Smooth muscle cell (in vitro differentiated cells): ENCODE measurements at regions not wholly inside any gene's neighbourhood (a gene's known extent, or its start where the extent isn't known, plus 50 kb on each side); places are given as distances from the start of the nearest gene placed in this dataset.
A peak's percentile ranks its signal among the peaks of the same experiment; 100 is the strongest.

ENCODE experiments used
- DNase-seq: peaks from one replicate; lab custom pipeline; 2025; ENCODE audit not compliant: unreplicated experiment; lab: John Stamatoyannopoulos, UW
- H2AFZ ChIP-seq: fragments of 200-600 bp; sonication (generic); 2 replicates; pipeline ENCODE4 v1.6.0; 2016; ENCODE audit warnings: antibody characterized with exemption, low read depth, mild to moderate bottlenecking
- H3F3A ChIP-seq: fragments of 200-600 bp; sonication (generic); 2 replicates; pipeline ENCODE4 v1.6.0; 2017; ENCODE audit warnings: antibody characterized with exemption, low read depth
- H3K27ac ChIP-seq: fragments of 200-600 bp; sonication (generic); 2 replicates; pipeline ENCODE4 v1.5.1; 2016; ENCODE audit warnings: low read depth, mild to moderate bottlenecking
- H3K27me3 ChIP-seq: fragments of 200-600 bp; sonication (generic); 2 replicates; pipeline ENCODE4 v1.6.1; 2016; ENCODE audit warnings: low read depth, mild to moderate bottlenecking
- H3K36me3 ChIP-seq: fragments of 200-600 bp; sonication (generic); 2 replicates; pipeline ENCODE4 v1.5.1; 2016; ENCODE audit warnings: low read depth
- H3K4me1 ChIP-seq: fragments of 200-600 bp; sonication (generic); 2 replicates; pipeline ENCODE4 v1.5.1; 2016; ENCODE audit warnings: low read depth
- H3K4me2 ChIP-seq: fragments of 200-600 bp; sonication (generic); 2 replicates; pipeline ENCODE4 v1.6.0; 2016; ENCODE audit warnings: mild to moderate bottlenecking
- H3K4me3 ChIP-seq: fragments of 200-600 bp; sonication (generic); 2 replicates; pipeline ENCODE4 v1.5.1; 2016; ENCODE audit warnings: mild to moderate bottlenecking
- H3K79me2 ChIP-seq: fragments of 200-600 bp; sonication (generic); 2 replicates; pipeline ENCODE4 v1.6.0; 2016; ENCODE audit warnings: low read depth, mild to moderate bottlenecking
- H3K9ac ChIP-seq: fragments of 200-600 bp; sonication (generic); 2 replicates; pipeline ENCODE4 v1.6.0; 2016; ENCODE audit warnings: low read depth
- H3K9me3 ChIP-seq: fragments of 200-600 bp; sonication (generic); replicated peaks from 2 replicates; pipeline ENCODE4 v1.5.1; 2016; ENCODE audit warnings: low read depth
- H4K20me1 ChIP-seq: fragments of 200-600 bp; sonication (generic); 2 replicates; pipeline ENCODE4 v1.6.0; 2016; ENCODE audit warnings: low read depth
- CTCF ChIP-seq: fragments of 200-600 bp; sonication (generic); IDR thresholded peaks from 2 replicates; pipeline ENCODE4 v1.5.1; 2017; ENCODE audit warnings: borderline replicate concordance, mild to moderate bottlenecking, antibody characterized with exemption; ENCODE audit not compliant: insufficient read depth, poor library complexity, severe bottlenecking
- WGBS: methylation state at CpG from one replicate; pipeline ENCODE4 v1.1.7; 2016; ENCODE audit warnings: low lambda C conversion rate; 5-methylcytosine and 5-hydroxymethylcytosine counted together

- Histone ChIP-seq H3K9me3 (no peaks in the 10 kb centered on the region), H3K27ac (no peak overlapping the region), H3K36me3 (no peaks in the 10 kb centered on the region), H3K79me2 (no peaks in the 10 kb centered on the region), H3K4me1 (no peaks in the 10 kb centered on the region), H2AFZ (no peak overlapping the region), H3K4me3 (no peak overlapping the region), H4K20me1 (no peaks in the 10 kb centered on the region), H3K27me3 (no peaks in the 10 kb centered on the region), H3K9ac (no peak overlapping the region), H3F3A (no peaks in the 10 kb centered on the region), H3K4me2 (no peak overlapping the region)
- TF ChIP-seq CTCF: no peak
- DNase-seq: no peak
- 100% methylated on average over 1 of the region's 1 CpG for WGBS
Measured at GRCh38 chr5:43895876-43896275, 292.9 kb downstream of the NNT start.

- peak overlapping the region; percentile 24 for H3K4me2 ChIP-seq
Measured at GRCh38 chr5:43893951-43894684, 291.1 kb downstream of the NNT start.

GRCh38 chr5:43891112-43891511 is 288.1 kb downstream of the NNT start:
- no peak overlapping the region for H2AFZ ChIP-seq
- DNase-seq: no peak
- no peaks in the 10 kb centered on the region for H4K20me1 ChIP-seq

More at GRCh38 chr5:43893951-43894684, 291.1 kb downstream of the NNT start:
- H3K27ac ChIP-seq: no peak overlapping the region
- no peaks in the 10 kb centered on the region for H3F3A ChIP-seq
- DNase-seq: no peak
- no peak overlapping the region for H3K9ac ChIP-seq
- no peaks in the 10 kb centered on the region for H3K4me1 ChIP-seq
- H3K27me3 ChIP-seq: no peaks in the 10 kb centered on the region
- H3K9me3 ChIP-seq: no peaks in the 10 kb centered on the region
- no peaks in the 10 kb centered on the region for H4K20me1 ChIP-seq
- H2AFZ ChIP-seq: peak overlapping the region; percentile 46
- no peaks in the 10 kb centered on the region for H3K36me3 ChIP-seq
- TF ChIP-seq CTCF: no peak
- no peaks in the 10 kb centered on the region for H3K79me2 ChIP-seq
- no peak overlapping the region for H3K4me3 ChIP-seq
- WGBS: 61% methylated on average over 4 of the region's 4 CpGs

More at GRCh38 chr5:43891112-43891511, 288.1 kb downstream of the NNT start:
- Histone ChIP-seq H3K4me3 (no peak overlapping the region), H3K79me2 (no peaks in the 10 kb centered on the region), H3K36me3 (no peaks in the 10 kb centered on the region), H3K4me1 (no peaks in the 10 kb centered on the region), H3K27ac (no peak overlapping the region), H3K9me3 (no peaks in the 10 kb centered on the region), H3F3A (no peaks in the 10 kb centered on the region), H3K27me3 (no peaks in the 10 kb centered on the region), H3K9ac (no peak overlapping the region), H3K4me2 (no peak overlapping the region)
- no peak for TF ChIP-seq CTCF
- WGBS: 95% methylated on average over 1 of the region's 1 CpG
